Germinal center (tissue), 1 donor: ENCODE measurements at regions not wholly inside any gene's neighbourhood (a gene's known extent, or its start where the extent isn't known, plus 50 kb on each side); places are given as distances from the start of the nearest gene placed in this dataset.

Experiments used
- DNase-seq: peaks from one replicate; pipeline ENCODE4 v3.0.0; 2012; ENCODE audit warnings: mixed read lengths, low spot score

DNA sequence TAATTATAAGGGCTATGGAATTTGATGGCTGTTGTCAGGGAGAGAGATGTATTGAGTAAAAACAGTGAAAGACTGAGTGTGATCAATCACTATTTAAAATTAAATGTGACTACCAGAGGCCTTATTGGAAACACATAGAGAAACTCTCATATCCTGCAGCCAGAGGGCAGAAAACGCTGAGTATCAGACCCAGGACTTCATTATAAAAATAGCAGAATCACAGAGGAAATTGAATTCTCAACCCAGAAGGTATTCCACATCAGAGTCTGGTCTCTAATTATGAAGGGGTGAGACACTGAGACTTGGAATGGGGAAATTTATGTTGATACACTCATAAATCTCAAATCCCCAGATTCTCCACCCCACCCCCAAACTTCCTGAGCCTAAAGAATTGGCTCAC is 69.5 kb upstream of the IL6 start:
- no peak for DNase-seq

DNA sequence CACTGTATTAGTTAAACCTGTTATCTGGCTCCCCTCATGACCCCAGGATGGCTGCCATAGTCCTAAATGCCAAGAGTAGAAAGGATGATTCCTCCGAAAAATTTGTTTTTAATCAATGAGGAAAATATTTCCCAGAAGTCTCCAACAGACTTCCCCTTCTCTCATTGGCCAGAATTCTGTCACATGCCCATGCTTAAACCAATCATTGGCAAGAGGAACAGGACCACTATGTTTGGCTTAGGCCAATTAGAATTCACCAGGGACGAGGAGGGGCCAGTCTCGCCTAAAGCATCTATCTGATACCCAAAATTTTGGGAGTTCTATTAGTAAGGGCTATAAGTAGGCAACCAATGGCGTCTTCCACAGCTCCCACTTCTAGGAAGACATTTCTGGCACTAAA is 71.2 kb upstream of the IL6 start:
- no peak for DNase-seq

DNA sequence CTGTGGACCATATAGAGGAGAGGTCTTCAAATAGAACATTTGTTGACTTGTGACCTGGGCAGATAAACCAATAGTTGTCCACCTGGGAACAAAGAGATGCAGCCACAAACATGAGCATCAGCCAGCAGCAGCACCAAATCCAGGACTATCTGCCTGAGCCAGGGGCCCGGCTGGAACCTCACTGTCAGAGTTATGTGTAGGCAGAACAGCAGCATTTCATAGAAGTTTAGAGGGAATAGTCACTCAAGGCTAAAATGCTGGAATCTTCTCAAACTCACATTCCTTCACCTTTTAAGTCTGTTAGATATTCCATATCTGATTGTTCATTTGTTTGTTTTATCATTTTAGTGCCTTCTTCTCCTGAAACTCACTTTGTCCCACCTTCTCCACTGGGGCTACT is 72.2 kb upstream of the IL6 start:
- DNase-seq = no peak

DNA sequence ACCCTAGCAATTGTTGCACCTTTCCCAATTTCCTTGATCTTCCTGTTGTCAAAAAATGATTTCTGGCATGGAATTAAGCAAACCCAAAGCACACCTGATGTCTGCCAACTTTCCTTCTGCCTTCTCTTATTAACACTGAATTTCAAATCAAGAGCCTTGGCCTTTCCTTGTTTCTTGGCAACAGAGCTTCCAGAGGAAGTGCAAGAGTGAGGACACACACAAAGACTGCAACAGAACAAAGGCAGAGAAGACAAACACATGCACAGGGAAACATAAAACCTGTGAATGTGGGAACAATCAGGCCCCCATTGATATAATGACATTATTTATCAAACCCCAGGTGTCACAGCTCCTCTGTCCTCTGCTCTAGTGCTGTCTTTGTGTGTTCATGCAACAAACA is 73.0 kb upstream of the IL6 start:
- DNase-seq = no peak

DNA sequence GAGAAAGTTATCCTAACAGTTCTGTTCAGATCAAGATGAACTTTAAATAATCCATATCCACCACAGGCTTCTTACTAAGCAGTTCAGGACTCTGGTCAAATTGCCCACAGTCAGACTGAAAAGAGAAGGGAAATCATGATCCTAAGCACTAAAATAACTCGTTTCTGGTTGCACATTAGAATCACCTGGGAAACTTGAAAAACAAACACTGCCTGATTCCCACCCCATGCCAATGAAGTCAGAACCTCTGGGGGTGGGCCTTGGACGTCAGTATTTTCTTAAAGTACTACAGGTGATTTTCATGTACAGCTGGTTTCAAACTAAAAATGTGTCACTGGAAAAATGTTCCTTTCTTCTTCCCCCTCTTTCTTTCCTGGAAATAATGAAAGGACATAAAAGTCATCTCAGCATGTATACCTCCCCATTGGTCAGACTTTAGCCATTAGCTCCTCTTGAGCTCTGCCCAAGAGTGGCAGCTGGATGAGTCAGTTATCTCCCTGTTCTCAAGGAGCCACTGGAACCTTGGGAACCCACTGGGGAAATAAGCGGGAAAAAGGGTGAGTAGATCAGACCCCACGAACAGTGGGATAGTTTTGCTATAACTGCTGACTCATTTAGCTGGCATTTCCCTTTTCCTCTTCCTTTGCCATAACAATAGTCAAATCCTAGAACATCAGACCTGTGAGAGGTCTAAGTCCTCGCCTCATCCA is 75.3 kb upstream of the IL6 start:
- DNase-seq = no peak

- DNase-seq = no peak
Measured at GRCh38 chr7:22651036-22651435, 76.0 kb upstream of the IL6 start.

GRCh38 chr7:22649686-22650085 is 77.3 kb upstream of the IL6 start:
- no peak for DNase-seq

- no peak for DNase-seq
Measured at GRCh38 chr7:22647451-22648257, 79.3 kb upstream of the IL6 start.

- no peak for DNase-seq
Measured at GRCh38 chr7:22645418-22646181, 81.4 kb upstream of the IL6 start.

DNA sequence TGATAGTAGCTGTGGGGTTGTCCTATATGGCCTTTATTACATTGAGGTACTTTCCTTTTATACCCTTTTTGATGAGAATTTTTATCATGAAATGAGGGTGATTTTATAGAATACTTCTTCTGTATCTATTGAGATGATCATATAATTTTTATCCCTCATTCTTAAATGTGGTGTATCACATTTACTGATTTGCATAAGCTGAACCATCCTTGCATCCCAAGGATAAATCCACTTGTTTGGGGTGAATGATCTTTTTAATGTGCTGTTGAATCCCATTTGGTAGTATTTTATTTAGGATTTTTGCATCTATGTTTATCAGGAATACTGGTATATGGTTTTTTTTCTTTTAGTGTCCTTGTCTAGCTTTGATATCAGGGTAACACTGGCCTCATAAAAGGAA is 84.5 kb upstream of the IL6 start:
- no peak for DNase-seq

GRCh38 chr7:22640269-22640668 is 86.7 kb upstream of the IL6 start:
- DNase-seq = no peak

DNA sequence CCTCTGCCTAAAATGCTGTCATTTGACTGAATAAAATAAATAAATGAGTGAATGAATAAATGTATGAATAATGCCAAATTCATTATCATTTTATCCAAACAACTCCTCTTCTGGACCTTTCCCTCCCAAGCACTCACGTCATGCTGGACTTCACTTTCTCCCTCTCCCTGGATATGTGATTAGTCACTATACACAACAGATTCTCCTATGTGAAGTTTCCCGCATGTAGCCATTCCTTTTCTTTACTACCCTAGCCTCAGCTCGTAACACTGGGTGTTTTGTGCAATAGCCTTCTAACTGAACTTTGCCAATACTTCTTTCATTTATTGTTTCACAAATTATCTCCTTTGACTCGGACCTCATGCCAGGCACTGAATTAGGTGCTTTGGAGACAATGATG is 87.6 kb upstream of the IL6 start:
- DNase-seq = no peak

DNA sequence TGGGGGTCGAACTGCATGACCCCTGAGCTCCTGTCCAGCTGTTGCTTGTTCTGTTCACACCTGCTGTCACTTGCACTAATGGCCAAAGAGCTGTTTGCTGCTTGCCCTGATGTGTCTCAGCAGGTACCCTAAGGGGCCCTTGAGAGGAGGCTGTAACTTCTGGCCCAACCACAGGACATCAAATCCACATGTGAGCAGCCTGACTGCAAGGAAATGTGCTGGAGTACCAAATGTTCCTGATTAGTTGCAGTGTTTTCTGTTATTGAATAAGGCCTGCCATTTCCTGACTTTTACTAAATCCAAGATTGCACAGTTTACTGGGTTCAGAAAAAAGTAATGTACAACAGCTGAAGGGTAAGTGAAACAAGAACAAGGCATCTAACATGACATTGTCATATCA is 91.7 kb upstream of the IL6 start:
- DNase-seq = no peak

DNA sequence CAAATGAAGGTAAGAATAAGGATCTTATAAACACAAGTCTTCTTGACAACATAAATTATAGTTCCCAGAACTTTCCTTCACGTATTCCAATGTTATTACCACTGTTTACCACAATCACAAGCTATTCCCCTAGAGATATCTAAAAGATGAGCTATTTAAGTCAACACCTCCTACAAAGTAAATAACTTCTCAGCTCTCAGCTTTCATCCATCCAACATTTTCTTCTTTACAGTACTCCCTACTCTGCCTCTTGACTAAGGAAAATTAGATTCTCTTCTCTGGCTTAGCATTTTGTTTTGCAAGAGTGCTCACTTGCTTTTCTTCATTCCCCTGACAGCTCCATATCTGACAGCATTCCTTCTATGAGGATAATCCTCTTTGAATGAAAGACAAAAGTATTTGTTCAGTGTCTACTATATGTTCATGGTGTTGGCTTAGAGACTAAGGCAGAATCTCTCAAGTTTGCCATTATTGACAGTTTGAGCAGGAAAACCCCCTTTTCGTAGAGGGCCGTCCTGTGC is 93.0 kb upstream of the IL6 start:
- DNase-seq = no peak

DNA sequence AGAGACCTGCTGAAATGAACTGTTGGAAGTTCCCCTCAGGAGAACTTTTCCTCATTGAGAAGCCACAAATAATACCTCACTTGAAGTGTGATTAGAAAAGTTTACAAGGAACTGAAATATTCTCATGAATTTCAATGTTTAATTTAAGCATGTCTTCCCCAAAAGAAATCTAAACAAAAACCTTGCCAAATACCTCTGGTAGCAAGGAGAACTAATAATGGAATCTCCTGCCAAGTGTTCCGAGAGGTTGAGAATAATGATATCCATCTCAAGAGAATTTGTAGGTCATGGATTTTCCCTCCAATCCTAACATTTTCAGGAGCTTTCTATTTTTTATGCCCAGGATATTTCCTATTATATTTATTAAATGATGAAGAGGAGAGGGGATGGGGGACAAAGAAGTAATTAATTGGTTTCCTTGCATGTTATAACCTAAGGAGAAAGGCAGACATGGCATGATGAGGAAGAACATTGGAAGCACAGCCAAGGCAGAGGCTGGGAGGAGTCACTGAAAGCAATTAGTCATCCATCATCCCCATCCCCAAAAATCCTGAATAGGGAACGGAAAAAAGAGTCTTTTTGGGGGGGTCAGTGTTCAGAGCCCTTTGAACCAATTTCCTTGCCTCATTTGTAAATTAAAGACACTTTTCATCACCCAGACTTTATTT is 93.6 kb upstream of the IL6 start:
- no peak for DNase-seq

DNA sequence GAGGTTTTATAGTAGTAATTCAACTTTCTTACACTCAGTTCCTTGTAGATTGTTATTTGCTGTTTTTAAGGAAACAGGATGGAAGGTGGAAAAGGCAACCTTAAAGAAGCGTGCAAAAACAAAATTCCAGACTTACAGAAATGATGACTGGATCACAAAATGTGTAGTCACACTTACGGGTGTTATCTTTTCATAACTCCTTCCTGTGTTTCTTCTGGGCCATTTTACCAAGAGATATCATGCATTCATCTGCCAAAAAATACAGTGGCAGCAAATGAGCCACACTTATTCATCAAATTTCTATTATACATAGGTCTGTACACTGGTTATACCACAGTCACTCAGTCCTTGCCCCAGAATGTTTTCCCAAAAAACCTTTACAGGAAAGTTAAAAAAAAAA is 94.3 kb upstream of the IL6 start:
- no peak for DNase-seq

GRCh38 chr7:22631730-22632129 is 95.3 kb upstream of the IL6 start:
- no peak for DNase-seq

DNA sequence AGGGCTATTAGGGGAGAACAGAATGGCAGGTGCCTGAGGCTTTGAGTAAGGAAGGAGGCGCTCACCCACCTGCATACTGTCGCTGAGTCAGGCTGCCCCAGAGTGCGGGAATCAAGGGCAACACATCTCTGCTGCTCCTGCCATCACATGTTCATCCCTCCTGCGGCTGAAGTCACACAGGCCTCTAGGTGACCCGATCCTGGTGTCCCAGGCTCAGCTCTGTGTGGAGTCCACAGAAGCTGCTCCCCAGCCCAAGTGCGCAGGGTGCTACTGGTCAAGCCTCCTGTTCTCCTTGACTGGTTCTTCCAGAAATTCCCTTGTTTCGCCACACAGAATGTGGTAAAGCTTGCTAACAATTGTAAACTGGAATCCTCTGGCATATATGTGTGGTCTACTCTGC is 96.9 kb upstream of the IL6 start:
- DNase-seq = no peak

- no peak for DNase-seq
Measured at GRCh38 chr7:22629056-22629455, 97.9 kb upstream of the IL6 start.

DNA sequence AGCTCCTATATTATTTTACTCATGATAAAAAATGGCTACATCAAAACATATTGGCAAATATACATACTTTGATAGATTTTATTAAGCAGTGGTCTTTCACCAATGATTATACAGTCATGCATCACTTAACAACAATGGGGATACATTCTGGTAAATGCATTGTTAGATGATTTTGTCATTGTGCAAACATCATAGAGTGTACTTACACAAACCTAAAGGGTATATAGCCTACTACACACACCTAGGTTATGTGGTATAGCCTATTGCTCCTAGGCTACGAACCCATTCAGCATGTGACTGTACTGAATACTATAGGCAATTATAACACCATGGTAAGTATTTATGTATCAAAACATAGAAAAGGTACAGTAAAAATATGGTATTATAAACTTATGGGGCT is 98.9 kb upstream of the IL6 start:
- DNase-seq = no peak

GRCh38 chr7:22627136-22627535 is 99.9 kb upstream of the IL6 start:
- no peak for DNase-seq

GRCh38 chr7:22625251-22625650 is 101.7 kb upstream of the IL6 start:
- DNase-seq = no peak
